Stimulated activated CD4-positive, alpha-beta T cell treated with anti-CD3 and anti-CD28 coated beads, Interleukin-1b, Interleukin-23, amount 100 ng/mL, for 48 hours (primary cell): ENCODE measurements at regions not wholly inside any gene's neighbourhood (a gene's known extent, or its start where the extent isn't known, plus 50 kb on each side); places are given as distances from the start of the nearest gene placed in this dataset.
"Not testable (repeated sequence)": the region's sequence is repeated elsewhere in the genome, so short reads cannot be mapped to it uniquely, and the experiment has no call there.

Experiments
- DNase-seq: peaks from one replicate; pipeline ENCODE4 v3.0.0-alpha.2; 2020

GRCh38 chr19:31085125-31085524, 264.1 kb downstream of the TSHZ3 start:
- no peak for DNase-seq

- DNase-seq = no peak
These were observed 266.1 kb downstream of the TSHZ3 start for GRCh38 chr19:31083105-31083504.

GRCh38 chr19:31075146-31075655, 274.0 kb downstream of the TSHZ3 start:
- no peak for DNase-seq

- DNase-seq = no peak
These were observed 274.8 kb downstream of the TSHZ3 start for GRCh38 chr19:31074199-31075125.

- DNase-seq = no peak
These were observed 275.6 kb downstream of the TSHZ3 start for GRCh38 chr19:31073485-31074198.

- DNase-seq = no peak
These were observed 276.8 kb downstream of the TSHZ3 start for GRCh38 chr19:31072451-31072850.

- DNase-seq = no peak
These were observed 277.9 kb downstream of the TSHZ3 start for GRCh38 chr19:31071136-31071855.

DNA sequence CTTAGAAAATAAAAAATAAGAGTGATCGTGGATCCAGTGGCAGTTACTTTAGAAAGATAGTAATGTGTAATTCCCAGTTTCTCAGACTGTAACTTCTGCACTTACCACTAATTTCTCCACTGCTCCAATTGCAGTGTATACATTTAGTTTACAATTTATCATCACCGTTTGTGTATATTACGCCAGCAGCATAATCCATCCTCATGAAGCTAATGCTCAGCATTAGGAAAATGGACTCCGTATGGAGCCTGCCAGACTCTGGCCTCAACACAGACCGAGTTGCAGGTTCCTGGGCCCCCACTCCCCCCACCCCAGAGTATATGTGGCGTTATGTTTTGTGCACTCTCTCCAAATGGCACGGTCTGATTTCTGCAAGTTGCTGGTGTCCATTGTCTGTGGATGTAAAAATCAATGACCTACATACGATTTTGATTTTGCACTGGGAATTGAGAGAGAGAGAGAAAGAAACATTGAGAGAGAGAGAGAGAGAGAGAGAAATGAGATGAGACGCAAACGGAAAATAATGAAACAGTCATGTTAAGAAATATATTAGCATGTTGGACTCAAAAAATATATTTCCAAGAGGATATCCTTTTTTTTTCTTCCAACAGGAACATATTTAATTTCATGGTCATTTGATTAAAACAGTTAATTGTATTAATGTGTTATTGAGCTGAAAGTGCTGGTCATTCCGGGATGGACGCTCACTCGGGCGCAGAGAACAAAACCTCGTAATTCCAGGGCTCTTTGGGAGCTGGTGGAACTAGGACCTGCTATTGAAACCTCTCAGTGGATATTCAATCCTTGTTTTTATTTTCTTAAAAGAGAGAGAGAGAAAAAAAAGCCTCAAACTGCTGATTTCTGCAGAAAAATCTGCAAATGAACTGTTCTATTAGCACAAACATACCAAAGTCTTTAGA, 278.8 kb downstream of the TSHZ3 start:
- no peak for DNase-seq

DNA sequence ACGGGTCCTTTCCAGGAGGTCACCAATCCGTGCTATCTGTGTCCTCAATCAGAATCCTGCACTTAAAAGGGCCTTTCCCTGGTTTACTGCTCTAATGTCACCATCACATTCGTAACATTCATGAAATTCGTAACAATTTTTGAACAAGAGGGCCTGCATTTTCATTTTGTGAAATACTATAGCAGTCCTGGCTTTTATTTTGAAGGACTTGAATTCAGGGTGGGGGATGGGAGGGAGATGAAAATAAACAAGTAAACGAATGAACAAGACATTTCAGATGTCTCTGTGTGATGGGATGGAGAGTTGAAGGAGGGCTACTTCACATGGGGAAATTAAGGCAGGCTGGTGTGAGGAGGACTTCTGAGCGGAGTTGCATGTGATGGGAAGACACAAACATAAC, 281.0 kb downstream of the TSHZ3 start:
- DNase-seq = no peak

GRCh38 chr19:31066385-31066784, 282.9 kb downstream of the TSHZ3 start:
- no peak for DNase-seq

GRCh38 chr19:31064491-31064890, 284.7 kb downstream of the TSHZ3 start:
- DNase-seq = no peak

DNA sequence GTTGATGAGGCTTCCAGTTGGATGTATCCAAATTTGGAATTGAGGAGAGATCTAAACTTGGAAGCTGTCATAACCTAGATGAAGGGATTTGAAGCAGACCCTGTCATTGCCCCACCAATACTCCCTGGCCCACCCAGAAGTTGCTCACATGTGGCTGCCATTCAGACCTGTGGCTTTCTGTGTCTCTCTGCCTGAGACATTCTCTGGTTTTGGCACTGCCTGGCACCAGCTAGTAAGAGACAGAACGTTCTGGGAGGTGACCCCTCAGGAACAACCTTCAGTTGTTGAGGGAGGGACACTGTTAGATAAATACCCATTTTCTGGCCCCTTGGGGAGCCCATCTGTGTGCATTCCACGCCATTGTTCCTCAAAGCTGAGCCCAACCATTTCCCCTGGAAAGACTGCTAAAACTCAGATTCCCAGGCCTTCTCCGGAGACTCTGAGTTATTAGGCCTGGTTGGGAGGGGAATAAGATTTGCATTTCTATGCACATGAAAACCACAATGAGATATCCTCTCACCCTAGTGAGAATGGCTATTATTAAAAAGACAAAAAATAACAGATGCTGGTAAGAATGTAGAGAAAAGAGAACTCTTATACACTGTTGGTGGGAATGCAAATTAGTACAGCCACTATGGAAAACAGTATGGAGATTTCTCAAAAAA, 290.4 kb downstream of the TSHZ3 start:
- DNase-seq = no peak

GRCh38 chr19:31057476-31057875, 291.8 kb downstream of the TSHZ3 start:
- DNase-seq = no peak

DNA sequence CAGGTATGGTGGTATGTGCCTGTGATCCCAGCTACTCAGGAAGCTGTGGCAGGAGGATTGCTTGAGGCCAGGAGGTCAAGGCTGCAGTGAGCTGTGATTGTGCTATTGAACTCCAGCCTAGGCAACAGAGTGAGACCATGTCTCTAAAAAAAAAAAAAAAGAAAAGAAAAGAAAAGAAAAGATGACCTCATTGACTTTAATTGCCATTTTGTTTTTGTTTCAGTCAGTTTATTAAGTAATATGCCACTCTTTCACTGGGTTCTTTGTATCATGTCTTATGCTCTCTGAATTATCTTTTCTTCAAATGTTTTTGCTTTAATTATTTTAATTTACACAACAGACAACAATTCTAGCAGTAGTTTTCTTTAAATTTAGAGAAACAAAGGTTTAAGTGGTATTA, 293.8 kb downstream of the TSHZ3 start:
- no peak for DNase-seq

DNA sequence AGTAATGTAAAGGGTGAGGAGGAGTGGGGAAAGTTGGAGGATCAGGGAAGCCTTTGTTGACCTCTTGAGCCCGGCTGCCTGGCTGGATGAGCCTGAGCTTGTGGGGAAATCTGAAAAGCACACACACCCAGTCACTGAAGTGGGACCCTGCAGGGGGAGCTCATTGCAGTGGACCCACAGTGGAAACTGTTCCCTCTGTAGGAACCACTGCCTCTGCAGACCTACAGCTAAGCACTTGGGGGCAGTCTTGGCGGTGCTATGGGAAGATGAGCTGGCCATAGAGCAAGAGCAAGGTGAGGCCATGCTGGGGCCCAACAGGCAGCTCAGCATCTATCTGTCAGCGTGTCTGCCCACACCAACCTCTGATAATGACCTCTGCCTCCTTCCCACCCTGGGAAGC, 294.8 kb downstream of the TSHZ3 start:
- peak; percentile 41 for DNase-seq

DNA sequence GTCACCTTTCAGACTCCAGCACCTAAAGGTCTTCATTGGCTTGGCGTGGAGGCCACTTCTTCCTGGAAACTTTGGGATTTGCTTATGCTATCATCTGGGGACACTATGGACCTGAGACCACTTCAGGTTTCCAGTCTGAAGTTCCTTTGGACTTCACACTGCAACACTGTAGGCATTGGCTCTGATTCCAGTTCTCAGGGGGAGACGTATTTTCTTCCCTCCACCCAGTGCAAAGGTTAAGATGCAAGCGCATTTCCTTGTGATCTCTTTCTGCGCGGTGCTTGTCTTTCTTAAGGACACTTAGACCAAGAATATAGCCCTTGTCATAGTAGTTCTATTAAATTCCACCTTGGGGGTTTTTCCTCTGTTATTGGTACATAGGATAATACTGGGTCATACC, 299.8 kb downstream of the TSHZ3 start:
- no peak for DNase-seq

GRCh38 chr19:31046024-31046423, 303.2 kb downstream of the TSHZ3 start:
- no peak for DNase-seq

- no peak for DNase-seq
These were observed 307.8 kb downstream of the TSHZ3 start for GRCh38 chr19:31041461-31041860.

DNA sequence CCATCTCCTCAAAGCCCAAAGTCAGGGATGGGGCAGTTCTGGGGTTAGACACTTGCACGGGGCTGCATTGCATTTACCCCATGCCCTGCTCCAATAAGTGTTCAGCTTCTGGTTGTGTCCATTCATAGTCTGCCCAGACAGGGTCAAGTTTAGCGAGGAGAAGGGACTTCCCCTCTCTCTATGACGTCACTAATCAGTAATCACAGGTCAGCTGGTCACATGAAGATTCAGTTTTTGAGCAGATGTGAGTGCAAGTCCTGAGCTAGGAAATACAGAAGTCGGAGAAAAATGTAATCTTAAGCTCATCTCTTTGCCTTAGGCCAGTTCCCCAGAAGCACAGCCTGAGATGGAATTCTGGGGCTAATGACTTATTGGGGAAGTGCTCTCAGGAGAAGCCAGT, 310.1 kb downstream of the TSHZ3 start:
- DNase-seq = no peak

GRCh38 chr19:31037286-31037980, 311.8 kb downstream of the TSHZ3 start:
- DNase-seq = no peak

- not testable (repeated sequence) for DNase-seq
These were observed 317.8 kb downstream of the TSHZ3 start for GRCh38 chr19:31031455-31031854.
